HG02642 (cell line): ENCODE measurements at regions not wholly inside any gene's neighbourhood (a gene's known extent, or its start where the extent isn't known, plus 50 kb on each side); places are given as distances from the start of the nearest gene placed in this dataset.

Experiments used
- ATAC-seq: cut with Tn5 transposase; IDR thresholded peaks from one replicate; pipeline ENCODE4 v1.9.1; 2021; ENCODE audit warnings: mild to moderate bottlenecking; ENCODE audit not compliant: unreplicated experiment, poor library complexity

GRCh38 chr10:10626734-10627133 lies 390.9 kb upstream of the CELF2 start:
- no peak for ATAC-seq

GRCh38 chr10:10627414-10627813 lies 390.3 kb upstream of the CELF2 start:
- ATAC-seq: no peak

GRCh38 chr10:10629512-10629911 lies 388.2 kb upstream of the CELF2 start:
- no peak for ATAC-seq

GRCh38 chr10:10630281-10630680 lies 387.4 kb upstream of the CELF2 start:
- no peak for ATAC-seq

GRCh38 chr10:10630782-10631181 lies 386.9 kb upstream of the CELF2 start:
- no peak for ATAC-seq

- ATAC-seq: no peak
Observed at GRCh38 chr10:10642189-10642588, 375.5 kb upstream of the CELF2 start.

GRCh38 chr10:10642751-10643150 lies 374.9 kb upstream of the CELF2 start:
- no peak for ATAC-seq

- ATAC-seq: no peak
Observed at GRCh38 chr10:10644008-10644646, 373.5 kb upstream of the CELF2 start.

- no peak for ATAC-seq
Observed at GRCh38 chr10:10644676-10645385, 372.8 kb upstream of the CELF2 start.

GRCh38 chr10:10647331-10647730 lies 370.3 kb upstream of the CELF2 start:
- ATAC-seq: no peak

GRCh38 chr10:10657139-10657760 lies 360.4 kb upstream of the CELF2 start:
- ATAC-seq: no peak

GRCh38 chr10:10658172-10658785 lies 359.4 kb upstream of the CELF2 start:
- no peak for ATAC-seq

- ATAC-seq: no peak
Observed at GRCh38 chr10:10660054-10660453, 357.6 kb upstream of the CELF2 start.

- no peak for ATAC-seq
Observed at GRCh38 chr10:10661176-10661575, 356.5 kb upstream of the CELF2 start.

GRCh38 chr10:10662716-10663408 lies 354.8 kb upstream of the CELF2 start:
- ATAC-seq: no peak

GRCh38 chr10:10663622-10664021 lies 354.1 kb upstream of the CELF2 start:
- ATAC-seq: no peak

GRCh38 chr10:10665750-10666149 lies 351.9 kb upstream of the CELF2 start:
- no peak for ATAC-seq

- ATAC-seq: no peak
Observed at GRCh38 chr10:10667466-10667865, 350.2 kb upstream of the CELF2 start.

GRCh38 chr10:10676972-10677371 lies 340.7 kb upstream of the CELF2 start:
- ATAC-seq: no peak

GRCh38 chr10:10677479-10677878 lies 340.2 kb upstream of the CELF2 start:
- ATAC-seq: peak; percentile 73

GRCh38 chr10:10680496-10680895 lies 337.2 kb upstream of the CELF2 start:
- ATAC-seq: no peak
